LNCAP (cell line): ENCODE measurements at regions not wholly inside any gene's neighbourhood (a gene's known extent, or its start where the extent isn't known, plus 50 kb on each side); places are given as distances from the start of the nearest gene placed in this dataset.

ENCODE experiments used
- CTCF ChIP-seq: fragments of 450-650 bp; IDR thresholded peaks from 2 replicates; pipeline ENCODE4 v1.5.1; 2017; ENCODE audit warnings: mild to moderate bottlenecking

GRCh38 chrX:138995458-138995857, 283.9 kb upstream of the FGF13 start:
- TF ChIP-seq CTCF = no peak

DNA sequence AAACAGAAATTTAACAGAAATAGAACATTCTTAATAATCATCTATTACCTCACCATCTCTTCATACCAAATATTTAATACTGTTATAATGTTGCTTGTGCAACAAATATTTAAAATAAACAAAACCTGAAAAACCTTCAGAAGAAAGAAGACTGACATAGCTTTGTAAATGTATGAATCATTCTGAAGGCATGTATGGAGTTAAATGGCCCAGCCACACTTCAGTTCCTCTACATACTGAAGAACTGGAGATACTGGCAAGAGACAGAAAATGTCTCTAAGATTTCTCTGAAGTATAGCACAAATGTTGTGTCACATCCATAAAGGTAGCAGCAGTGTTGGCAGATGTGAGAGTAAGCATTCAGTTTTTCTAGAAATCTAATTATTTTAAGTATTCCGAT, 275.3 kb upstream of the FGF13 start:
- TF ChIP-seq CTCF = no peak

DNA sequence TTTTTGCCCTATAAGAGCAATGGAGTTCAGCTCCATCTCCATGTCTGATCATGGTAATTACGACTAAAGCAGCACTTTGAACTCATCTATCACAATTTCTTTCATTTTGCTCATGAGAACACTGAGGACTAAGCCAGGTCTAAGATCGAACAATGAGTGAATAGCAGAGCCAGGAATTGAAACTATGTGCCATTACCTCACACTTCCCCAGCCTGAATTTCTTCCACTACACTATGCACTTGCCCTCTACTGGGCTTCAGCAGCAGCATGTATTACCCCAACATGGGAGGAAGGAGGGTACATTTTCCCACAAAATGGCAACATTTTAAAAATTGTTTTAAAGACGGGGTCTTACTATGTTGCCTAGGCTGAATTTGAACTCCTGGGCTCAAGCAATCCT, 274.7 kb upstream of the FGF13 start:
- TF ChIP-seq CTCF = no peak

DNA sequence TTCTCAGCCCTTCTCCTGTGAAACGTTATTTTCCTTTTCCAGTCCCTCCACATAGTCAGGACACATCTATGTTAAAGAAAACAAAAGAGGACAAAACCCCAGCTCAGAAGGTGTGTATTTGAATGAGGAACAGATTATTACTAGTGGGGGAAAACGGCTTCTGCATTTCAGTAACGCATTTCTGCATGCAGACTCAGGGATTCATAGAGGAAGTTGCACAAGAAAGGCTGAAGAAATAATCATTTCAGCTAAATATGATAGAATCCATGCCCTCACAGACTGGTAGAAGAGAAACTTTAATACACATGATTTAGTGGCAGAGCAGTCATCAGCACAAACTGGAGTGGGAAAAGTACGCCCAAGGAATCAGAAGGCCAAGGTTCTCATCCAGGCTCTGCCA, 270.8 kb upstream of the FGF13 start:
- no peak for TF ChIP-seq CTCF

DNA sequence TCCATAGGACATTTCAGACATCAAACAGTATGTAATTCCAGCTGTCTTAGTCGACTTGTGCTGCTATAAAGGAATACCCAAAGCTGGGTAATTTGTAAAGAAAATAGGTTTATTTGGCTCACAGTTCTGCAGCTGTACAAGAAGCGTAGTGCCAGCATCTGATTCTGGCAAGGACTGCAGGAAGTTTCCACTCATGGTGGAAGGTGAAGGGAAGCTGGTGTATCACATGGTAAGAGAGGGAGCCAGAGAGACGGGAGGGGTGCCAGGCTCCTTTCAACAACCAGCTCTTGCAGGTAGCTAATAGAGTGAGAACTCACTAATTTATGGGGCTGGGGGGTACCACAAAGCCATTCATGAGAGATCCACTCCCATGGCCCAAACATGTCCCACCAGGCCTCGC, 253.0 kb upstream of the FGF13 start:
- no peak for TF ChIP-seq CTCF

DNA sequence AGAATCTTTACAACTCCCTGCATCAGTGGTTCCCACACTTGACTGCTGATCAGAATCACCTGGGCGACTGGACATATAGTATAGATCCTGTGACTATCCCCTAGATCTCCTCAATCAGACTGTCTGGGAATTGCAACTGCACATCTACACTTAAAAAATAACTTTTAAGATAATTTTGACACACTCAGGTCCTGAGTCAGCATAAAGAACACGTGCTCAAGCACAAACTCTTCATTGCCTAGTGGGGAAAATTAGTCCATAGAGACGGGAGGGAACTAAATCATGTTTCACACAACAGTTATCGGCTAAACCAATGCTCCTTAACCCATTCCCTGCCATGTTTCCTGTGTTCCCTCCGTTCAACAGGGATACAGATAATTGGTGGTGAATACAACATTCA, 243.5 kb upstream of the FGF13 start:
- TF ChIP-seq CTCF = no peak

- no peak for TF ChIP-seq CTCF
These were observed 235.4 kb upstream of the FGF13 start for GRCh38 chrX:138946926-138947325.

GRCh38 chrX:138945219-138945618, 233.7 kb upstream of the FGF13 start:
- TF ChIP-seq CTCF = no peak
